T-helper 1 cell treated with Interleukin-12 subunit alpha and Interleukin-12 subunit beta and Interleukin-4 antibody, amounts not matched to agents 30 ng/mL and 1 ng/mL, for 36 hours (primary cell): ENCODE measurements at regions not wholly inside any gene's neighbourhood (a gene's known extent, or its start where the extent isn't known, plus 50 kb on each side); places are given as distances from the start of the nearest gene placed in this dataset.

Experiments
- intact Hi-C: fragments of 100-400 bp; cut with micrococcal nuclease; formaldehyde crosslinking; loops from one replicate; pipeline ENCODE4 v1.15.1; 2024

GRCh38 chr6:79864421-79864820 lies 82.9 kb downstream of the ELOVL4 start:
- intact Hi-C loops: no loop called here

GRCh38 chr6:79864001-79864400 lies 83.4 kb downstream of the ELOVL4 start:
- intact Hi-C loops: no loop called here

- intact Hi-C loops: no loop called here
Observed at GRCh38 chr6:79863566-79863965, 83.8 kb downstream of the ELOVL4 start.

- intact Hi-C loops: no loop called here
Observed at GRCh38 chr6:79862711-79863110, 84.6 kb downstream of the ELOVL4 start.

GRCh38 chr6:79862126-79862525 lies 85.2 kb downstream of the ELOVL4 start:
- intact Hi-C loops: no loop called here

GRCh38 chr6:79861023-79861422 lies 86.3 kb downstream of the ELOVL4 start:
- intact Hi-C loops: no loop called here

GRCh38 chr6:79847426-79847825 lies 99.9 kb downstream of the ELOVL4 start:
- intact Hi-C loops: no loop called here

- intact Hi-C loops: no loop called here
Observed at GRCh38 chr6:79842376-79843040, 104.8 kb downstream of the ELOVL4 start.

- intact Hi-C loops: no loop called here
Observed at GRCh38 chr6:79841577-79842375, 105.6 kb downstream of the ELOVL4 start.

- intact Hi-C loops: no loop called here
Observed at GRCh38 chr6:79838851-79839250, 108.5 kb downstream of the ELOVL4 start.

- intact Hi-C loops: no loop called here
Observed at GRCh38 chr6:79833964-79834284, 113.4 kb downstream of the ELOVL4 start.

- intact Hi-C loops: no loop called here
Observed at GRCh38 chr6:79833264-79833963, 113.9 kb downstream of the ELOVL4 start.

GRCh38 chr6:79832723-79833122 lies 114.6 kb downstream of the ELOVL4 start:
- intact Hi-C loops: no loop called here

- intact Hi-C loops: no loop called here
Observed at GRCh38 chr6:79824202-79824601, 123.2 kb downstream of the ELOVL4 start.

- intact Hi-C loops: no loop called here
Observed at GRCh38 chr6:79821859-79822258, 125.5 kb downstream of the ELOVL4 start.

GRCh38 chr6:79818471-79818870 lies 128.9 kb downstream of the ELOVL4 start:
- intact Hi-C loops: no loop called here

GRCh38 chr6:79814940-79815339 lies 132.4 kb downstream of the ELOVL4 start:
- intact Hi-C loops: loop anchor here (1.0 kb wide), 3 partner anchors 37 to 245 kb away; no protein-coding TSS in a partner anchor

- intact Hi-C loops: loop anchor here (1.0 kb wide), 3 partner anchors 36 to 244 kb away; no protein-coding TSS in a partner anchor
Observed at GRCh38 chr6:79813854-79814709, 133.3 kb downstream of the ELOVL4 start.

GRCh38 chr6:79813143-79813850 lies 134.1 kb downstream of the ELOVL4 start:
- intact Hi-C loops: no loop called here

GRCh38 chr6:79812195-79812594 lies 135.2 kb downstream of the ELOVL4 start:
- intact Hi-C loops: no loop called here

GRCh38 chr6:79810871-79811270 lies 136.5 kb downstream of the ELOVL4 start:
- intact Hi-C loops: no loop called here
